ENCODE measurements at regions not wholly inside any gene's neighbourhood (a gene's known extent, or its start where the extent isn't known, plus 50 kb on each side); places are given as distances from the start of the nearest gene placed in this dataset.
A peak's percentile ranks its signal among the peaks of the same experiment; 100 is the strongest.
"Not testable (repeated sequence)": the region's sequence is repeated elsewhere in the genome, so short reads cannot be mapped to it uniquely, and the experiment has no call there.

- no peak for DNase-seq
Observed at GRCh38 chr20:36082315-36082915, 72.1 kb upstream of the EPB41L1 start.

GRCh38 chr20:36083200-36083599, 71.3 kb upstream of the EPB41L1 start:
- DNase-seq = not testable (repeated sequence)

- DNase-seq = no peak
Observed at GRCh38 chr20:36084356-36084755, 70.2 kb upstream of the EPB41L1 start.

- no peak for DNase-seq
Observed at GRCh38 chr20:36084897-36085613, 69.5 kb upstream of the EPB41L1 start.

- DNase-seq = no peak
Observed at GRCh38 chr20:36085686-36086267, 68.8 kb upstream of the EPB41L1 start.

- no peak for DNase-seq
Observed at GRCh38 chr20:36086767-36087166, 67.8 kb upstream of the EPB41L1 start.

- DNase-seq = no peak
Observed at GRCh38 chr20:36090223-36090622, 64.3 kb upstream of the EPB41L1 start.

GRCh38 chr20:36091561-36092397, 62.8 kb upstream of the EPB41L1 start:
- no peak for DNase-seq

GRCh38 chr20:36092398-36093024, 62.0 kb upstream of the EPB41L1 start:
- no peak for DNase-seq

GRCh38 chr20:36093025-36093803, 61.3 kb upstream of the EPB41L1 start:
- no peak for DNase-seq

GRCh38 chr20:36093804-36094145, 60.8 kb upstream of the EPB41L1 start:
- DNase-seq = no peak

- peak; percentile 28 for DNase-seq
Observed at GRCh38 chr20:36094497-36094896, 60.0 kb upstream of the EPB41L1 start.

- no peak for DNase-seq
Observed at GRCh38 chr20:36096435-36096834, 58.1 kb upstream of the EPB41L1 start.

- peak; percentile 66 for DNase-seq
Observed at GRCh38 chr20:36097337-36098151, 57.0 kb upstream of the EPB41L1 start.

- DNase-seq = peak; percentile 55
Observed at GRCh38 chr20:36098364-36098763, 56.2 kb upstream of the EPB41L1 start.

- DNase-seq = no peak
Observed at GRCh38 chr20:36099106-36099505, 55.4 kb upstream of the EPB41L1 start.

GRCh38 chr20:36101192-36101591, 53.3 kb upstream of the EPB41L1 start:
- no peak for DNase-seq

- no peak for DNase-seq
Observed at GRCh38 chr20:36102306-36102705, 52.2 kb upstream of the EPB41L1 start.

GRCh38 chr20:36102809-36103596, 51.5 kb upstream of the EPB41L1 start:
- no peak for DNase-seq

GRCh38 chr20:36104244-36104643, 50.3 kb upstream of the EPB41L1 start:
- DNase-seq = no peak

Data from fibroblast of skin of right quadriceps (primary cell).